ENCODE measurements at regions not wholly inside any gene's neighbourhood (a gene's known extent, or its start where the extent isn't known, plus 50 kb on each side); places are given as distances from the start of the nearest gene placed in this dataset.

- TF ChIP-seq YY1 (IDR thresholded peaks at IDR 0.05; ENCODE audit: insufficient read depth, insufficient read length), result no peak
- no peak for TF ChIP-seq ZNF274 (IDR thresholded peaks at IDR 0.05; ENCODE audit: low read depth, low read length)
- no peak for TF ChIP-seq SUZ12 (IDR thresholded peaks at IDR 0.05; ENCODE audit: extremely low read depth, insufficient read depth, insufficient read length)
Observed at GRCh38 chr4:155573126-155573525, 93.5 kb upstream of the GUCY1A1 start.
